Panc1 (cell line): ENCODE measurements at regions not wholly inside any gene's neighbourhood (a gene's known extent, or its start where the extent isn't known, plus 50 kb on each side); places are given as distances from the start of the nearest gene placed in this dataset.

ENCODE experiments used
- ATAC-seq: fragments of 200-7000 bp; cut with Tn5 transposase; 2 replicates; pipeline ENCODE4 v1.9.1; 2020; ENCODE audit warnings: mild to moderate bottlenecking, moderate library complexity
- BruUV-seq: library from RNA; stranded (reverse); fragments of 400-500 nt; replicated peaks from 2 replicates; lab custom pipeline; 2021; lab: Mats Ljungman, UMichigan
- CTCF ChIA-PET: fragments of 300-600 bp; sonication (Branson Sonifier 250); formaldehyde crosslinking; loops from one replicate; lab custom pipeline; 2022; ENCODE audit warnings: antibody characterized with exemption; lab: Charles Lee
- POLR2A ChIA-PET: fragments of 300-600 bp; sonication (Branson Sonifier 250); formaldehyde crosslinking; loops from one replicate; lab custom pipeline; 2022; ENCODE audit warnings: antibody characterized with exemption; lab: Charles Lee
- DNase-seq: peaks from one replicate; pipeline ENCODE4 v3.0.0-alpha.2; 2010; ENCODE audit warnings: low read depth, low spot score
- H3K27ac ChIP-seq: 2 replicates; pipeline ENCODE4 v1.5.1; 2011; ENCODE audit warnings: mild to moderate bottlenecking, low read length, inconsistent platforms
- H3K27me3 ChIP-seq: fragments of 200-500 bp; sonication (Bioruptor generic); 2 replicates; pipeline ENCODE4 v1.6.0; 2014; ENCODE audit warnings: low read length, inconsistent platforms; ENCODE audit not compliant: control insufficient read depth, insufficient read depth
- H3K36me3 ChIP-seq: fragments of 200-500 bp; sonication (Bioruptor generic); 2 replicates; pipeline ENCODE4 v1.5.1; 2014; ENCODE audit warnings: inconsistent platforms, mild to moderate bottlenecking, low read length, moderate library complexity; ENCODE audit not compliant: control insufficient read depth, insufficient read depth
- H3K4me1 ChIP-seq: 2 replicates; pipeline ENCODE4 v1.5.1; 2011; ENCODE audit warnings: inconsistent platforms, mild to moderate bottlenecking, low read length, moderate library complexity; ENCODE audit not compliant: control insufficient read depth, insufficient read depth
- H3K4me3 ChIP-seq, 2 experiments: 2 replicates each; pipeline ENCODE4 v1.5.1; 2011 to 2012; ENCODE audit warnings: low read depth in 2 of 2, low read length in 2 of 2, mild to moderate bottlenecking in 2 of 2, inconsistent platforms in 1 of 2, moderate library complexity in 1 of 2
- H3K9me3 ChIP-seq: fragments of 200-500 bp; sonication (Bioruptor generic); 2 replicates; pipeline ENCODE4 v1.5.1; 2014; ENCODE audit warnings: low read depth, mild to moderate bottlenecking, inconsistent platforms, low read length, moderate library complexity; ENCODE audit not compliant: control insufficient read depth, insufficient read depth
- CTCF ChIP-seq: fragments of 450-650 bp; IDR thresholded peaks from 2 replicates; pipeline ENCODE4 v1.5.1; 2017; ENCODE audit warnings: mild to moderate bottlenecking
- POLR2AphosphoS5 ChIP-seq: IDR thresholded peaks from 2 replicates; pipeline ENCODE4 v1.6.1; 2012; ENCODE audit warnings: mild to moderate bottlenecking, low read depth, low read length, moderate library complexity
- REST ChIP-seq, 2 experiments: IDR thresholded peaks; 2 replicates each; pipeline ENCODE4 v1.6.1; 2011 to 2012; ENCODE audit warnings: low read depth in 2 of 2, control low read depth in 1 of 2, low read length in 1 of 2, mild to moderate bottlenecking in 1 of 2, moderate library complexity in 1 of 2; ENCODE audit not compliant: insufficient read depth in 1 of 2
- SIN3A ChIP-seq: IDR thresholded peaks from 2 replicates; pipeline ENCODE4 v1.6.1; 2012; ENCODE audit warnings: low read depth, mild to moderate bottlenecking, low read length, moderate library complexity, borderline replicate concordance; ENCODE audit not compliant: insufficient read depth
- TCF7L2 ChIP-seq: IDR thresholded peaks from 2 replicates; pipeline ENCODE4 v1.6.1; 2011; ENCODE audit warnings: mild to moderate bottlenecking, low read depth, low read length, inconsistent platforms
- in situ Hi-C: cut with HindIII; loops from 2 replicates; pipeline ENCODE4 v1.10.0; 2016; ENCODE audit warnings: low sequenced_read_pairs, low pct_unique_long_range_greater_than_20kb
- intact Hi-C: fragments of 100-400 bp; cut with micrococcal nuclease; formaldehyde crosslinking; loops from one replicate; pipeline ENCODE4 v1.10.0; 2022; ENCODE audit not compliant: unreplicated experiment

- TF ChIP-seq CTCF: no peak
- in situ Hi-C loops: no loop called here
- Histone ChIP-seq H3K4me3 (no peak overlapping the region), H3K27me3 (no peaks in the 10 kb centered on the region), H3K9me3 (no peaks in the 10 kb centered on the region), H3K36me3 (no peaks in the 10 kb centered on the region), H3K27ac (no peak overlapping the region), H3K4me1 (no peaks in the 10 kb centered on the region)
- DNase-seq (no peak), ATAC-seq (no peak)
- intact Hi-C loops: no loop called here
- CTCF ChIA-PET: no interaction called here
- BruUV-seq: no TSS peak
- POLR2A ChIA-PET: no interaction called here
Observed at GRCh38 chr5:153404747-153405146, 85.7 kb upstream of the GRIA1 start.

GRCh38 chr5:153421676-153422075 is 68.8 kb upstream of the GRIA1 start:
- in situ Hi-C loops: no loop called here

More at GRCh38 chr5:153421676-153422075, 68.8 kb upstream of the GRIA1 start:
- H3K27ac ChIP-seq: no peak overlapping the region
- H3K36me3 ChIP-seq: no peaks in the 10 kb centered on the region
- intact Hi-C loops: no loop called here
- H3K27me3 ChIP-seq: no peaks in the 10 kb centered on the region
- H3K4me1 ChIP-seq: no peaks in the 10 kb centered on the region
- POLR2A ChIA-PET: no interaction called here
- no peak for DNase-seq
- no peak for ATAC-seq
- no peaks in the 10 kb centered on the region for H3K9me3 ChIP-seq
- no peak overlapping the region for H3K4me3 ChIP-seq
- TF ChIP-seq TCF7L2 (no peak), POLR2AphosphoS5 (no peak), SIN3A (no peak), REST (IDR thresholded peaks at IDR 0.05; ENCODE audit: insufficient read depth in 1 of 2, low read depth in 2 of 2, low read length in 1 of 2) (no peak), CTCF (no peak)
- CTCF ChIA-PET: no interaction called here
- BruUV-seq: no TSS peak
